8988T (cell line): ENCODE measurements at regions not wholly inside any gene's neighbourhood (a gene's known extent, or its start where the extent isn't known, plus 50 kb on each side); places are given as distances from the start of the nearest gene placed in this dataset.

ENCODE experiments used
- DNase-seq: peaks from one replicate; pipeline ENCODE4 v3.0.0; 2011

DNA sequence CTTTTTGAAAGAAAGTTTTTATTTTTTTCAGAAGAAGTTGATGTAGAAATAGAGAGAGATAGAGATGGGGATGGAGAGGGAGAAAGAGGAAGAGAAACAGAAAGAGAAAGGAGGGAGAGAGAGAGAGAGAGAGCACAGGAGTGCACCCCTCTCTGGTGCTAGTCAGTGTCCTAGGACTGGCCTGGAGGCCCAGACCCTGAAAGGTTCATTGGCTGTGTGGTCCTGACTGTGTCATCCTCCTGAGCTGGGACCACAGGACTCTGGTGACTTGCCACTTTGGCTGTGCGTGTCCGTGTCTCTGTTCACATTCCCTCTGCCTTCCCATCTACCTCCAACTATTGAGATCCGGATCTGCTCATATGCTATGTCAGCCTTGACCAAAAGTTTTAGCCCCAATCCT lies 62.1 kb upstream of the SHH start:
- DNase-seq, result no peak

GRCh38 chr7:155874010-155874409 lies 61.7 kb upstream of the SHH start:
- no peak for DNase-seq

DNA sequence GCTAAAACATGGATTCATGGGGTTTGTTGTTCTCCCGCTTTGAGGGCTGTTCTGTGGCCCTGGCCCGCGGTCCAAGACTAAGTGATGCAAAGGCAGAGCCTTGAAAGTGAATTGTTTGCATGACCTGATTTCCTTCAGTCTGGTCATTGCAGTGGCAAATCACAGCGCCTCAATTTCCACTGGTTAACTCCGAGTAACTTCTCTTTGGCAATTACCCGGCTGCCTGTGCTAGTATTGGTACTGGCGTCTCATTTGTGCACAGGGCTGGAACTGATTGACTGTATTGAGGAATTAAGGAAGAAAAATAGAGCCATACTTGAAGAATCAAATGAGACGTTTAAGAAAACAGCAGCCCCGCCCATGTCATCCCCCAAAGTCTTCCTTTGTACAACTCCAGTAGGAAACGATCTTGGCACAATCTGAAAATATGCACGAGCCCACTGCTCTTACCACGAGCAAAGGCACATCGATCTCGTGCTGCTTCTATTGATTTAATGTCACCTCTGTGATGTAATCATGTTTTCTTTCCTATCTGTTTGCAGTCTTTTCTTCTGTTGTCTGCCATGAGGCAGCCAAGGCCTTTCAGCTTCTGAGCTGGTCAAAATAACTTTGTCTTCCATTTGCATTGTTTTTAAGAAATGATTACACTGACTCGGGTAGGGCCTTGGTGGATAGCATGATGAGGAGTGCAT lies 60.6 kb upstream of the SHH start:
- DNase-seq, result no peak

GRCh38 chr7:155871211-155871610 lies 58.9 kb upstream of the SHH start:
- no peak for DNase-seq

DNA sequence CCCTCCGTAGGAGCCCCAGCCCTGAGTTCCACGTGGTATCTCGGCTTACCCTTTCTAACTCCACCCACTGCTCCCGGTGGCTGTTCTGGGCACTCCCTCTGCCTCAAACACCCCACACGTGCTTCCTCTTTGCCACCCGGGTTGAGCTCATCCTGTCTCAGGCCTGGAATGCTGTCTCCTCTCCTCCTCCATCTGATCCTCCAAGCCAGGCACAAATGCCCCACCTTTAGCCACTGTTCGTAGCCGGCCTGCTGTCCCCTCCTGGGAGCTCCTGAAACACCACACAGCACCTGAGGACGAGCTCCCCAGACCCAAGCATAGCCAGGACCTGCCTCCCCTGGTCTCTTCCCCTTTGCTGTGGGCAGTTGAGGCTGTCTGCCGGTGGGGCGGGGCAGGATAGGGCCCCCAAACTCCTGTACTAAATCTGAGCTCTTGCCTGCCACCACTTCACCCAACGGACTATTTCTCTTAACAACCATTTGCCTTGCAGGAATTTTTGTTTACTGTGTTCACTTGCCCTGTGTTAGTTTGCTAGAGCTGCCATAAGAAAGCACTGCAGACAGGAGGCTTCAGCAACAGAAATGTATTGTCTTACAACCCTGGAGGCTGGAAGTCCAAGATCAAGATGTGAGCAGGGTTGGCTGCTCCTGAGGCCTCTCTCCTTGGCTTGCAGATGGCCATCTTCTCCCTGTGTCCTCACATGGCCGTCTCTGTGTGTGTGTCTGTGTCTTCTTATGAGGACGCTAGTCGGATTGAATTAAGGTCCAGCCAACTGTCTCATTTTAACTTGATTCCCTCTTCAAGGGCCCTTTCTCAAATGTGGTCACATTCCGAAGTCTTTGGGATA lies 58.3 kb upstream of the SHH start:
- no peak for DNase-seq

DNA sequence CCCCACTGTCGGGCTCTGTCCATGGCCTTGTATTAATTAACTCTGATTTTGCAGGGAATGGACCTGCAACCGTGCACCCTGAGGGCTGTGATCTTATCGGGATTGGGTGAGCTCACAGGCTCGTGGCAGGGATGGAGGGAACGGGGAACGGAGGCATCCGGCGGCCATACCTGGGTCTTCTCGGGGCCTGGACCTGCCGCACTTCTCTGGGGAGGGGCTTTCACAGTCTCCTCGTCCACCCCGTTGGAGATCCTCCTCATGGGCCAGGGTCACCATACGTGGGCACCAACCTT lies 57.5 kb upstream of the SHH start:
- DNase-seq, result no peak

GRCh38 chr7:155868955-155869783 lies 56.9 kb upstream of the SHH start:
- DNase-seq, result no peak

- no peak for DNase-seq
These were observed 55.6 kb upstream of the SHH start for GRCh38 chr7:155867734-155868400.

GRCh38 chr7:155867280-155867679 lies 55.0 kb upstream of the SHH start:
- no peak for DNase-seq

- DNase-seq, result no peak
These were observed 53.7 kb upstream of the SHH start for GRCh38 chr7:155865830-155866525.

DNA sequence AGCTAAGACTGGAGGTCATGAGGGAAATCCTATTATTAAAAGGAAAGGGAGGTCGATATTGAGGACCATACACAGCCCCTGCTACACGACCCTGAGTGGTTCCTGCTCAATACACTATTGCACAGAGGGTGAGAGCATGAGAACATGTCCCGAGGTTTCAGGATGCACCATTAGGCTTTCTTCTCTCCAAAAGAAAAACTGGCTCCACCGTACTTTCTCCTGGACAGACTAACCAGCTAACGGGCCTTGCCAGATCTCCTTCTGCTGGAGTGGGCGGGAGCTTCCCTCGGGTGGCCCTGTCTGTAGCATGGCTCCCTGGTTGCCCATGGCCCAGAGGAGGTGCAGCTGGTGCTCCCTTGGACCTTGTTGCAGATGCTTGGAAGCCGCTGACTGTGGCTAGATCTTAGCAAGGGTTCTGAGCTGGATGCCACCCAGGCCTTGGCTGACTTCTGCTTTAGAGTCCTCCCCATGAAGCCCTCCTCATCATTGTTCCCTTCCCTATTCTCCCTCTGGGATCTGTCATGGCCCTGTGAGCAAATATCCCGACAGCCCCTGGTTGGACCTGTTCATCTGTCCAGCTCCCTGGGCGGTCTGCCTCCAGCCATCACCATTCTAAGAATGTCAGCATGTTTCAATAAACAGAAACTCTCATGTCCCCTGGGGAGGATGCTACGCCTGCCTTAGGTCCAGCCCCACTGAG lies 52.9 kb upstream of the SHH start:
- no peak for DNase-seq

GRCh38 chr7:155864271-155864985 lies 52.2 kb upstream of the SHH start:
- DNase-seq, result no peak

DNA sequence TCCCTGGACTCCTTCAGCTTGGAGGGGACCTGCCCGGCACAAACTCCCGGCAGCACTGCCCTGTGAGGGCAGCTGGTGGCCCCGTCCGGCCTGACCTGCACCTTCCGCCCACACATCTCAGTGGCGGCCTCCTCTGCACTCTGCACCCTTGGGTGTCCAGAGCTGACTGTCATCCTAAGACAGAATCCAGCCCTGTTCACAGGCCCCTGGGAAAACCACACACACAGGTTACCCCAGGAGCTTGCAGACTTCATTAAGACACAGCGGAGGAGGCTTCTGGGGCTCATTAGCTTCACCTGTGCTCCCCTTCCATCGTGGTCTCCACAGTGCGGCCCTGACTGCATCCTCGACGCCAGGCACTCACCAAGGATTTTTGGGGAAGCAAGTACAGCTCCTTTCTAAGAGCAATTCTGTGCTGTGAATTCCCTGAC lies 51.5 kb upstream of the SHH start:
- DNase-seq, result no peak

DNA sequence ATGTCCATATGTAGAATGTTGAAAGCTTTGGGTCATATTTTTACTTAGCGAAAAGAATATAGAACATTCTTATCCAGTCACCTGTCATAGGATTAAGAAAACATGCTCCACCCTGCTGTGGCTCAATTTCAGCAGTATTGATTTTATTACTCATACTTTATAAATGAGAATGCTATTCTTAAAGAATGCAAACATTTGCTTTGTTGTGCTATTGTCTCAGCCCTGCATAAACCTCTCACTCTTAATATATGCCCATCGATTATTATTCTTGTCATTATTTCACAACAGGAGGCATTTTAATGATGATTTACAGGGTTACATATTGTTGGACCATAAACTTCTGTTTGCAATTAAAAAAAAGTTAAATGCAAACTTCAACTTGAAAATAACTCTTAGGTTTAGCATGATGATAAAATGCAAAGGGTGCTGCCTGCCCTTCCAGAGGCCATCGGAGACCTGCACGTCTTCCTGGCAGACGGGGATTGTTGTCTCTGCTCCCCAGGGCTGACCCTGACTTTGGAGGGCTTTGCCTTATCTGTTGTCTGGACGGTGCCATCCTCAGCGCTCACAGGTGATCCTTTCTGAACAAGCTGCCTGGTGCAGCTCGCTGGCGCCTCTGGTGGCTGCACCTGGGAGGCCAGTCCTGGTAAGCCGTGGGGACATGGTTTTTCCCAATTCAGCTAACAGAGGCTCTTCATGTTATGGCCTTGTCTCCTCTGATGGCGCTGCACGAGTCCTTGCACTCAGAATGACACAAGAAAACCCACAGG lies 50.0 kb upstream of the SHH start:
- DNase-seq, result no peak
